Endothelial cell of umbilical vein (primary cell): ENCODE measurements at regions not wholly inside any gene's neighbourhood (a gene's known extent, or its start where the extent isn't known, plus 50 kb on each side); places are given as distances from the start of the nearest gene placed in this dataset.

Experiments used
- BruUV-seq: library from RNA; stranded (reverse); fragments of 400-500 nt; replicated peaks from 2 replicates; lab custom pipeline; 2021; lab: Mats Ljungman, UMichigan
- CTCF ChIA-PET: fragments of 300-600, 350-600 bp; sonication (Branson Sonifier 250); formaldehyde crosslinking; loops from one replicate; lab custom pipeline; 2021; ENCODE audit warnings: antibody characterized with exemption, inconsistent platforms; lab: Charles Lee
- POLR2A ChIA-PET: fragments of 300-600, 350-600 bp; sonication (Branson Sonifier 250); formaldehyde crosslinking; loops from one replicate; lab custom pipeline; 2021; ENCODE audit warnings: antibody characterized with exemption, inconsistent platforms; lab: Charles Lee
- DNase-seq: peaks from one replicate; pipeline ENCODE4 v3.0.0-alpha.2; 2011; ENCODE audit warnings: low read depth, low spot score
- FAIRE-seq: peaks from 2 replicates; lab custom pipeline; 2011; peaks lifted over from hg19 to GRCh38; lab: Jason Lieb, UNC
- H2AFZ ChIP-seq: 2 replicates; pipeline ENCODE4 v1.6.0; 2012; ENCODE audit warnings: low read depth, low read length, control low read depth, inconsistent platforms
- H3K27ac ChIP-seq: 2 replicates; pipeline ENCODE4 v1.5.1; 2011; ENCODE audit warnings: low read depth, mild to moderate bottlenecking, control low read depth, low read length, moderate library complexity; ENCODE audit not compliant: insufficient read depth
- H3K27me3 ChIP-seq, 2 experiments: 2 replicates each; pipeline versions ENCODE4 v1.6.0 to v1.6.1; 2011; ENCODE audit warnings: low read length in 2 of 2, mixed read lengths in 1 of 2; ENCODE audit not compliant: control insufficient read depth in 2 of 2, insufficient read depth in 2 of 2
- H3K36me3 ChIP-seq, 2 experiments: 2 replicates in 1 of 2; 3 replicates in 1 of 2; pipeline ENCODE4 v1.5.1; 2011; ENCODE audit warnings: low read length in 2 of 2, mild to moderate bottlenecking in 1 of 2, moderate library complexity in 1 of 2; ENCODE audit not compliant: control insufficient read depth in 2 of 2, insufficient read depth in 2 of 2; ENCODE audit errors: extremely low read depth in 1 of 2
- H3K4me1 ChIP-seq: 3 replicates; pipeline ENCODE4 v1.5.1; 2011; ENCODE audit warnings: mild to moderate bottlenecking, low read length; ENCODE audit not compliant: control insufficient read depth, insufficient read depth; ENCODE audit errors: extremely low read depth
- H3K4me2 ChIP-seq: 2 replicates; pipeline ENCODE4 v1.6.1; 2011; ENCODE audit warnings: low read length, control low read depth, mixed read lengths; ENCODE audit not compliant: insufficient read depth
- H3K4me3 ChIP-seq, 3 experiments: fragments of 200-600 bp in 1 of 3; sonication (generic), shearing (Covaris generic) in 1 of 3; replicated peaks in 1 of 3; 2 replicates each; pipeline ENCODE4 v1.5.1; 2011 to 2016; ENCODE audit warnings: control low read depth in 3 of 3, low read length in 3 of 3, mild to moderate bottlenecking in 2 of 3, inconsistent platforms in 1 of 3, low read depth in 1 of 3, moderate library complexity in 1 of 3; ENCODE audit not compliant: insufficient read depth in 1 of 3
- H3K79me2 ChIP-seq: 2 replicates; pipeline ENCODE4 v1.6.0; 2012; ENCODE audit warnings: low read length, inconsistent platforms; ENCODE audit not compliant: control insufficient read depth, insufficient read depth
- H3K9ac ChIP-seq: replicated peaks from 2 replicates; pipeline ENCODE3; 2011; ENCODE audit warnings: low read length, control low read depth; ENCODE audit not compliant: insufficient read depth; ENCODE audit errors: extremely low read depth
- H3K9me1 ChIP-seq: replicated peaks from 3 replicates; pipeline ENCODE4 v1.6.0; 2011; ENCODE audit warnings: mild to moderate bottlenecking, low read length; ENCODE audit not compliant: control insufficient read depth, insufficient read depth; ENCODE audit errors: extremely low read depth
- H3K9me3 ChIP-seq: replicated peaks from 2 replicates; pipeline ENCODE4 v1.5.1; 2012; ENCODE audit warnings: low read length, inconsistent platforms; ENCODE audit not compliant: control insufficient read depth, insufficient read depth
- H4K20me1 ChIP-seq: replicated peaks from 2 replicates; pipeline ENCODE3; 2011; ENCODE audit warnings: mild to moderate bottlenecking, low read length; ENCODE audit not compliant: control insufficient read depth, insufficient read depth; ENCODE audit errors: extremely low read depth
- EZH2 ChIP-seq: IDR thresholded peaks from 2 replicates; pipeline ENCODE4 v1.6.1; 2012; ENCODE audit warnings: borderline replicate concordance, low read depth, mild to moderate bottlenecking, moderate library complexity, low read length, inconsistent platforms; ENCODE audit not compliant: severe bottlenecking
- FOS ChIP-seq: IDR thresholded peaks from 2 replicates; pipeline ENCODE4 v1.6.1; 2011; ENCODE audit warnings: mild to moderate bottlenecking, low read length, moderate library complexity, borderline replicate concordance; ENCODE audit not compliant: insufficient read depth
- GATA2 ChIP-seq: IDR thresholded peaks from 2 replicates; pipeline ENCODE4 v1.7.0; 2011; ENCODE audit warnings: low read depth, mild to moderate bottlenecking, moderate library complexity, mixed read lengths, low read length; ENCODE audit not compliant: insufficient read length, insufficient read depth
- JUN ChIP-seq: IDR thresholded peaks from 2 replicates; pipeline ENCODE4 v1.6.1; 2011; ENCODE audit warnings: borderline replicate concordance, low read depth; ENCODE audit not compliant: insufficient read length, insufficient read depth
- MYC ChIP-seq: IDR thresholded peaks from one replicate; pipeline ENCODE4 v1.6.1; 2011; ENCODE audit warnings: mild to moderate bottlenecking, low read depth, low read length
- POLR2A ChIP-seq: IDR thresholded peaks from 2 replicates; pipeline ENCODE4 v1.6.1; 2012; ENCODE audit warnings: low read depth, mild to moderate bottlenecking, control low read depth, low read length
- POLR2AphosphoS5 ChIP-seq: IDR thresholded peaks from 2 replicates; pipeline ENCODE4 v1.6.1; 2012; ENCODE audit warnings: low read depth, mild to moderate bottlenecking, control low read depth, low read length, moderate library complexity; ENCODE audit not compliant: insufficient read depth
- dilution Hi-C: fragments of 300-500 bp; cut with MboI; formaldehyde crosslinking; loops from one replicate; pipeline ENCODE4 v1.15.0; 2019; ENCODE audit warnings: low sequenced_read_pairs; ENCODE audit not compliant: extremely low pct_ligation_motif_present
- intact Hi-C: fragments of 100-400 bp; cut with micrococcal nuclease; formaldehyde crosslinking; loops from one replicate; pipeline ENCODE4 v1.10.0; 2022
- TF ChIP-seq, protein P1 (sequence below), 2 donors: IDR thresholded peaks; 1 replicate in 1 of 2; 2 replicates in 1 of 2; pipeline ENCODE4 v1.5.1; 2011; ENCODE audit warnings: low read length in 2 of 2, mild to moderate bottlenecking in 2 of 2, moderate library complexity in 2 of 2, control low read depth in 1 of 2, inconsistent platforms in 1 of 2, low read depth in 1 of 2; ENCODE audit not compliant: insufficient read depth in 1 of 2; ENCODE audit errors: extremely low read depth in 1 of 2
- TF ChIP-seq, protein P2 (sequence below): IDR thresholded peaks from 2 replicates; pipeline ENCODE4 v1.6.1; 2011; ENCODE audit not compliant: insufficient read depth, insufficient read length

DNA sequence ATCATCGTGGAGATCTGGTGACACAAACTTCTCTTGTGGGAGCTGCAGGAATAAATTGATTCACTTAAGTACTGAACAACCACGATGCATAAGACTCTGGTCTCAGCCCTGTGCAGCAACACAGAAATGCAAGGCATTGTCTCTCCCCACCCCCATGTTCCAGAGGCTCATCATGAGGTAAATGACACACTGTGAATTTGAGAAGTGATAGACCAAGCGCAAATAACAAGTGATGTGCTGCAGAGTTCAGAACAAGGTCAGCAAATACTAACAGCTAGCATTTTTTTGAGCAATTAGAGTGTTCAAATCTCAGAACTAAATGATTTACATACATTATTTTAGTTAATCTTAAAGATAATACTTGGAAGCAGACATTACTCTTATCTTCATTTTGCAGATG lies 223.7 kb downstream of the SEC16B start:
- no peak overlapping the region for H3K9ac ChIP-seq
- H3K4me3 ChIP-seq = no peak overlapping the region
- no peak overlapping the region for H2AFZ ChIP-seq
- H3K36me3 ChIP-seq = no peaks in the 10 kb centered on the region
- no peak overlapping the region for H3K27ac ChIP-seq
- H4K20me1 ChIP-seq = no peaks in the 10 kb centered on the region
- no peaks in the 10 kb centered on the region for H3K27me3 ChIP-seq
- dilution Hi-C loops = no loop called here
- no peaks in the 10 kb centered on the region for H3K4me1 ChIP-seq
- no peak for FAIRE-seq
- POLR2A ChIA-PET = no interaction called here
- no TSS peak for BruUV-seq
- intact Hi-C loops = no loop called here
- H3K9me1 ChIP-seq = no peaks in the 10 kb centered on the region
- TF ChIP-seq POLR2A = no peak
- no peak for TF ChIP-seq JUN
- TF ChIP-seq, protein P1, sequence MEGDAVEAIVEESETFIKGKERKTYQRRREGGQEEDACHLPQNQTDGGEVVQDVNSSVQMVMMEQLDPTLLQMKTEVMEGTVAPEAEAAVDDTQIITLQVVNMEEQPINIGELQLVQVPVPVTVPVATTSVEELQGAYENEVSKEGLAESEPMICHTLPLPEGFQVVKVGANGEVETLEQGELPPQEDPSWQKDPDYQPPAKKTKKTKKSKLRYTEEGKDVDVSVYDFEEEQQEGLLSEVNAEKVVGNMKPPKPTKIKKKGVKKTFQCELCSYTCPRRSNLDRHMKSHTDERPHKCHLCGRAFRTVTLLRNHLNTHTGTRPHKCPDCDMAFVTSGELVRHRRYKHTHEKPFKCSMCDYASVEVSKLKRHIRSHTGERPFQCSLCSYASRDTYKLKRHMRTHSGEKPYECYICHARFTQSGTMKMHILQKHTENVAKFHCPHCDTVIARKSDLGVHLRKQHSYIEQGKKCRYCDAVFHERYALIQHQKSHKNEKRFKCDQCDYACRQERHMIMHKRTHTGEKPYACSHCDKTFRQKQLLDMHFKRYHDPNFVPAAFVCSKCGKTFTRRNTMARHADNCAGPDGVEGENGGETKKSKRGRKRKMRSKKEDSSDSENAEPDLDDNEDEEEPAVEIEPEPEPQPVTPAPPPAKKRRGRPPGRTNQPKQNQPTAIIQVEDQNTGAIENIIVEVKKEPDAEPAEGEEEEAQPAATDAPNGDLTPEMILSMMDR (IDR thresholded peaks at IDR 0.05; ENCODE audit: extremely low read depth in 1 of 2, insufficient read depth in 1 of 2, low read depth in 1 of 2, low read length in 2 of 2) = no peak
- TF ChIP-seq EZH2 = no peak
- TF ChIP-seq MYC = no peak
- no peak for TF ChIP-seq POLR2AphosphoS5
- TF ChIP-seq FOS = no peak
- TF ChIP-seq, protein P2, sequence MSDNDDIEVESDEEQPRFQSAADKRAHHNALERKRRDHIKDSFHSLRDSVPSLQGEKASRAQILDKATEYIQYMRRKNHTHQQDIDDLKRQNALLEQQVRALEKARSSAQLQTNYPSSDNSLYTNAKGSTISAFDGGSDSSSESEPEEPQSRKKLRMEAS = no peak
- no peak for TF ChIP-seq GATA2
- H3K4me2 ChIP-seq = no peak overlapping the region
- no peaks in the 10 kb centered on the region for H3K79me2 ChIP-seq
- no peaks in the 10 kb centered on the region for H3K9me3 ChIP-seq
- no peak for DNase-seq
- CTCF ChIA-PET = no interaction called here
